ENCODE measurements at regions not wholly inside any gene's neighbourhood (a gene's known extent, or its start where the extent isn't known, plus 50 kb on each side); places are given as distances from the start of the nearest gene placed in this dataset.
A peak's percentile ranks its signal among the peaks of the same experiment; 100 is the strongest.

- Histone ChIP-seq H3K4me1 (ENCODE audit: insufficient read depth) (peaks cover 21% of the 10 kb centered on the region), H3K9me3 (ENCODE audit: low read depth) (no peaks in the 10 kb centered on the region), H4K20me1 (ENCODE audit: insufficient read depth) (no peaks in the 10 kb centered on the region), H3F3A (ENCODE audit: insufficient read depth) (peaks cover 16% of the 10 kb centered on the region), H3K36me3 (ENCODE audit: low read depth) (no peaks in the 10 kb centered on the region), H3K9me2 (ENCODE audit: insufficient read depth) (no peaks in the 10 kb centered on the region), H3K79me2 (ENCODE audit: insufficient read depth) (no peaks in the 10 kb centered on the region), H2AFZ (no peak overlapping the region), H3K4me3 (peak overlapping the region; percentile 19), H3K9ac (peak overlapping the region; percentile 37; the same call in 1 of the 2 replicates), H3K4me2 (ENCODE audit: unreplicated experiment) (peak overlapping the region; percentile 44), H3K27ac (peak overlapping the region; percentile 70), H3K27me3 (replicated peaks; ENCODE audit: insufficient read depth) (peaks cover 9% of the 10 kb centered on the region)
- WGBS, 2 experiments (ENCODE audit: low coverage in 1 of 2, low lambda C conversion rate in 2 of 2, missing lambda C conversion rate in 2 of 2), result 21 to 29% methylated on average over 5 of the region's 5 CpGs
- in situ Hi-C loops (cut with MboI), result no loop called here
- DNase-seq, result peak; percentile 79
- TF ChIP-seq EZH2phosphoT487 (IDR thresholded peaks at IDR 0.05; ENCODE audit: insufficient read depth, low read depth) (0 out of 2 replicates have a peak, but pooled peaks have one; percentile 68), EZH2 (IDR thresholded peaks at IDR 0.05; ENCODE audit: insufficient read depth, poor library complexity, severe bottlenecking) (no peak)
Observed at GRCh38 chr5:124453221-124454051, 293.0 kb downstream of the ZNF608 start.

- Histone ChIP-seq H3K36me3 (ENCODE audit: low read depth) (no peaks in the 10 kb centered on the region), H3K4me2 (ENCODE audit: unreplicated experiment) (no peak overlapping the region), H3K4me1 (ENCODE audit: insufficient read depth) (peaks cover 21% of the 10 kb centered on the region), H4K20me1 (ENCODE audit: insufficient read depth) (no peaks in the 10 kb centered on the region), H3K9ac (no peak overlapping the region), H3K27me3 (replicated peaks; ENCODE audit: insufficient read depth) (peaks cover 19% of the 10 kb centered on the region), H3K9me3 (ENCODE audit: low read depth) (no peaks in the 10 kb centered on the region), H3K9me2 (ENCODE audit: insufficient read depth) (no peaks in the 10 kb centered on the region), H3K4me3 (no peak overlapping the region), H3K27ac (no peak overlapping the region), H3K79me2 (ENCODE audit: insufficient read depth) (no peaks in the 10 kb centered on the region), H2AFZ (no peak overlapping the region), H3F3A (ENCODE audit: insufficient read depth) (peaks cover 16% of the 10 kb centered on the region)
- TF ChIP-seq EZH2phosphoT487 (IDR thresholded peaks at IDR 0.05; ENCODE audit: insufficient read depth, low read depth) (no peak), EZH2 (IDR thresholded peaks at IDR 0.05; ENCODE audit: insufficient read depth, poor library complexity, severe bottlenecking) (no peak)
- 87 to 93% methylated on average over 8 of the region's 8 CpGs for WGBS, 2 experiments (ENCODE audit: low coverage in 1 of 2, low lambda C conversion rate in 2 of 2, missing lambda C conversion rate in 2 of 2)
- in situ Hi-C loops (cut with MboI), result no loop called here
- DNase-seq, result no peak
Observed at GRCh38 chr5:124452412-124452811, 294.0 kb downstream of the ZNF608 start.

- no peaks in the 10 kb centered on the region for H4K20me1 ChIP-seq (ENCODE audit: insufficient read depth)
- no peak for DNase-seq
- WGBS, 2 experiments (ENCODE audit: low coverage in 1 of 2, low lambda C conversion rate in 2 of 2, missing lambda C conversion rate in 2 of 2), result 95 to 96% methylated on average over 7 of the region's 7 CpGs
- in situ Hi-C loops (cut with MboI), result no loop called here
- peaks cover 21% of the 10 kb centered on the region for H3K4me1 ChIP-seq (ENCODE audit: insufficient read depth)
- TF ChIP-seq EZH2 (IDR thresholded peaks at IDR 0.05; ENCODE audit: insufficient read depth, poor library complexity, severe bottlenecking), result no peak
- no peak overlapping the region for H2AFZ ChIP-seq
- H3K27ac ChIP-seq, result no peak overlapping the region
- peaks cover 16% of the 10 kb centered on the region for H3F3A ChIP-seq (ENCODE audit: insufficient read depth)
- peaks cover 25% of the 10 kb centered on the region for H3K27me3 ChIP-seq (replicated peaks; ENCODE audit: insufficient read depth)
- no peaks in the 10 kb centered on the region for H3K9me3 ChIP-seq (ENCODE audit: low read depth)
- H3K9ac ChIP-seq, result no peak overlapping the region
- no peak overlapping the region for H3K4me2 ChIP-seq (ENCODE audit: unreplicated experiment)
- H3K9me2 ChIP-seq (ENCODE audit: insufficient read depth), result no peaks in the 10 kb centered on the region
- H3K79me2 ChIP-seq (ENCODE audit: insufficient read depth), result no peaks in the 10 kb centered on the region
- no peak overlapping the region for H3K4me3 ChIP-seq
- no peaks in the 10 kb centered on the region for H3K36me3 ChIP-seq (ENCODE audit: low read depth)
Observed at GRCh38 chr5:124451721-124452383, 294.6 kb downstream of the ZNF608 start.

GRCh38 chr5:124446120-124446519 is 300.3 kb downstream of the ZNF608 start:
- TF ChIP-seq EZH2phosphoT487 (IDR thresholded peaks at IDR 0.05; ENCODE audit: insufficient read depth, low read depth) (no peak), EZH2 (IDR thresholded peaks at IDR 0.05; ENCODE audit: insufficient read depth, poor library complexity, severe bottlenecking) (no peak)
- in situ Hi-C loops (cut with MboI), result no loop called here
- peaks cover 58% of the 10 kb centered on the region for H3K27me3 ChIP-seq (replicated peaks; ENCODE audit: insufficient read depth)
- no peaks in the 10 kb centered on the region for H3K9me3 ChIP-seq (ENCODE audit: low read depth)
- no peaks in the 10 kb centered on the region for H4K20me1 ChIP-seq (ENCODE audit: insufficient read depth)
- no peaks in the 10 kb centered on the region for H3K36me3 ChIP-seq (ENCODE audit: low read depth)
- 33 to 34% methylated on average over 6 of the region's 6 CpGs for WGBS, 2 experiments (ENCODE audit: low coverage in 1 of 2, low lambda C conversion rate in 2 of 2, missing lambda C conversion rate in 2 of 2)
- H3K4me2 ChIP-seq (ENCODE audit: unreplicated experiment), result no peak overlapping the region
- no peaks in the 10 kb centered on the region for H3K4me1 ChIP-seq (ENCODE audit: insufficient read depth)
- DNase-seq, result no peak
- no peak overlapping the region for H3K9ac ChIP-seq
- H3K27ac ChIP-seq, result no peak overlapping the region
- no peaks in the 10 kb centered on the region for H3K79me2 ChIP-seq (ENCODE audit: insufficient read depth)
- no peaks in the 10 kb centered on the region for H3F3A ChIP-seq (ENCODE audit: insufficient read depth)
- H3K9me2 ChIP-seq (ENCODE audit: insufficient read depth), result no peaks in the 10 kb centered on the region
- H2AFZ ChIP-seq, result no peak overlapping the region
- no peak overlapping the region for H3K4me3 ChIP-seq
